ENCODE measurements at regions not wholly inside any gene's neighbourhood (a gene's known extent, or its start where the extent isn't known, plus 50 kb on each side); places are given as distances from the start of the nearest gene placed in this dataset.

DNA sequence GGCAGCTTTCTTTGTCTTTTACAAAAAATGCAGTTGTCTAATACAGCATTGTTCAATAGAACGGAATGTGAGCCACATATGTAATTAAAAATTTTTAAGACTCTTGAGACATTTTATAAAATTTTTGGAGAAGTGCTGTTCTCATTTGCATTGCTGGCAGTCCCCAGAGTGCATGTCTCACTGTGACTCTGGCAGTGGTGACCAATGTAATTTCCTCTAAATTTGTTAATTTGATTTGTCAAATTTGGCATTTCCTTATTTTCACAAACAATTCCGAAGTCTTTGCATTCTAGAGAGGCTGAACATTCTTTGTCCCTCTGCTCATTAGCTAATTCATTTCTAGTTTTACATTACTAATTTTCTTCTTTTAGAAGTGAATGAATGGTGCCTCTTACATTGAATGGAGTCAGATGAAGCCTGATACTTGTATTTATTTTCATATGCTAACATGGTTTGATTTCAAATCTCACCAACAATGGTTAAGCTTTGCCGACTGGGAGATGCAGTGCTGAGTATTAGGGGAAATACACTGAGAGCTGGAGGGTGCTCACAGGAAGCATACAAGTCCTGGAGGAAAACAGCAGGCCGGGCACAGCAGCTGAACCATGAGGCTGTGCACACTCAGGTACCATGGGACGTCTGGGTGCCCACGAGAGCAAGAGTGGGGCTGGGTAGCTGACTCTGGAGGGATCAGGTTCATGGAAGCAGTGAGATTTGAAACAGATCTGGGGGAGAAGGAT is 68.5 kb upstream of the ARMC2 start:
- peak; percentile 13 for DNase-seq

DNA sequence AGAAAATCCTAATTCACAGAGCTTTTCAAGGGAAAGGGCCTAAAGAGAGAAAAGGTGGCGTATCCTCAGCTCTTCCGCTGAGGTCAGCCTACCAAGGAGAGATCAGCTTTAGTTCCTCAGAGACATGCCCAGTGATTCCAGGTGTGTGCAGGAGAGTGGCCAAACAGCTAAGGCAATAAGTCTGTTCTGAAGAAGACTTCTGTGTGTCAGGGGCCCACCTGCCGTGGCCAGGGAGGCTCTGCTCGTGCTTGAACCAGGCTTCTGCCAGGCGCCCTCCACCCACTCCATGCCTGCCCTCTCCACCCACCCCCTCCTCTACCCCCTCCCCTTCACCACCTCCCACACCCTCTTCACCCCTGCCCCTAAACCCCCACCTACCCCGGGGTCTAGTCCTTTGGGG is 67.4 kb upstream of the ARMC2 start:
- no peak for DNase-seq

DNA sequence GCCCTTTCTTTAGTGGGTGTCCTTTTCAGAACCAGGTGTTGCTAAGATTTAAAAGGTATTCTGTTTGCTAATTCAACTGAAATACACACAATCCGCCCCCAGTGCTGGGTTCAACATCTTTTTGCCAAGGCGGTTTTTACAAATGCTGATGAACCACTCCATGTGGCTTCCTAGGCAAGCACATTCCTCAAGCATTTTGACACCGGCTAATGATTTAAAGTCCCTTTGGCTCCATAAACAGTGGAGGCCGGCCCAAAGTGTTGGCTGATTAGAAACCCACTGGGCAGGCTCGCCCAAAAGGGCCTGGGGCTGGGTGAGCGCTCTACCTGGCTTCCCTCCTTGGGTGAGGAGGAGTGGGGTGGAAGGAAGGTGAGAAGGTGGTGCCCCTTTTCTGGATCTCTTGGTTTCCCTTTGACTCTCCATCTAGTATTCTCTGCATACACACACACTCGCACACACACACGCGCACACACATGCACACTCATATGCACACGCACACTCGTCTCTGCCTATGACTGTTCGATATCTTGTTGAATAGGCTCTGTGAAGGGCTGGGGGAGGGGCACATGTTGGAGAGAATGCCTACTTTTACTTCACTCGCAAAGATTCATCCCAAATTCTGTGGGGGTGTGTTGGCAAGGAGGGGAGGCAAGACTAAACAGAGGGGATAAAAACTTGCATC is 66.7 kb upstream of the ARMC2 start:
- no peak for DNase-seq

DNA sequence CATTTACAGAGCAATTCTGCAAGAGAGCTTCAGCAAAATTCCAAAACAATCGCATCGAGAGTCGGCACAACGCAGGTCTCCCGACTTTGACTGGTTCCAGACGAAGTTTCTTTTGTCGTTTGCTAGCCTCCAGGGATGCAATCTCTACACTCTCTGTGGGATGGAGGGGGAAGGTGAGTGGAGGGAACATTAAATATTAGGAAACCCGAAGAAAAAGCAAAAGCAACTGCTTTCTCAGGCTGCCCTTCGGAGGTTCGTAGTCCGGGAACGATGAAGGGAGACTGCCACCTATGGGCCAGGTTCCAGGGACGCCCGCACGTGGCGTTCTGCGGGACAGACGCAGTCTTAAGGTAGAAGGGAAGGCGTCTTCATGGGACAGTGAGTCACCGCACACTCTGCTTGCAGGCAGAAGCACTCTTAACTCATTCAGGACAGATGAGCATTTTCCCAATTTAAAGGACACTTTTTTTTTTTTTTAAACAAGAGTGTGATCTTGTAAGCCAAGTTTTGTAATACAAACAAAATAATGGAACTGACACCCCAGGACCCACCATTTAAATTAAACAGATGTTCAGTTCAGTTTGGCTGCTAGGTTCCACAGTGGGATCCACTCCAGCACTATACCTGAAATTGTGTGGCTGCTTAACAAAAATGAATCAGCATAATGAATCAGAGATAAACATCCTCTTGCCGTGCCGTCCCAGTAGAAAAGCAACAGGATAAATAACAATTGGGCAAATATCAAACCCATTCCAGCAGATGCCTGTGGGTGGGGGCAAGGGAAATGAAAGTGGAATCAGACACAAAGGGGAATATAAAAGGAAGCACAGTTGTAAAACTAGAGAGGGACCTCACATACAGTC is 65.8 kb upstream of the ARMC2 start:
- DNase-seq: peak; percentile 69

DNA sequence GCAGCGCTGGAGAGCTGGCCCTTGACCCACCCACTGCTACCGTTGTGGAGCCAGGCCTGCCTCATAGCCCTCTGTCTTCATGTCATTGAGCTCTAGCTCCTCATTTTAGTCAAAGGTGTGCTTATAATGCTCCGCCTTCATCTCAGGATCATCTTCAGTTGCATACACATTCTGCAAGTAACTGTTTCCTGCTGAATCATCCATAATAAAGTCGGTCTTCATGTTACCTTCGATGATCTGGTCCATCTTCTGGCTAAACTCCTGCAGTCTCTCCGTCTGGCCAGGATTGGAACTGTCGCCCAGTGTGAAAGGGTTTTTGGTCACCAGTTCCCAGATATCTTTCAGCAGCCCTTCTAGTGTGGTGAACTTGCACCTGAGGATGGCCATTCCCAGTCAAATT is 62.6 kb upstream of the ARMC2 start:
- DNase-seq: no peak

DNA sequence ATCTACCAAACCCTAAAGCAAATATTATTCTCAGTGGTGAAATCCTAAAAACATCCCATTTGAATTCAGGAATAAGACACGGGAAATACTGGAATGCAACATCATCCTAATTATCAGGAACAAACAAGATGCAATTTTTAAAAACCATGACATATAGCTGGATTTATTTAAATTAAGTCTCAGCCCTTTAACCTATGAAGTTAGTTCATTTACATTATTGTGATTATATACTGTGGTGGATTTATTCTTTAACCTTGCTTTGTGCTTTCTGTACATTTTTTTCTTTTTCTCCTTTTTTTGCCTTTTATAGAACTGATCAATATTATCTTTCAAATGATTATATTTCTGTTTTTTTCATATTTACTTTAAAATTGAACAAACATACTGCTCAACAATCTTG is 59.8 kb upstream of the ARMC2 start:
- no peak for DNase-seq

DNA sequence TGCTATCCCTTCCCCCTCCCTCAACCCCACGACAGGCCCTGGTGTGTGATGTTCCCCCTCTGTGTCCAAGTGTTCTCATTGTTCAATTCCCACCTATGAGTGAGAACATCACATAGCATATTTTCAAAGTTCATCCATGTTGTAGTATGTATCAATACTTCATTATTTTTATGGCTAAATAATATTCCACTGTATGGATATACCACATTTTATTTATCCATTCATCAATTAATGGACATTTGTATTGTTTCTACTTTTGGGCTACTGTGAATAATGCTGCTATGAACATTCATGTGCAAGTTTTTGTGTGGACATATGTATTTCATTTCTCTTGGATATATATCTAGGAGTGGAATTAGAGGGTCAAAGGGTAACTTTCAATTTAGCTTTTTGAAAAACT is 58.7 kb upstream of the ARMC2 start:
- DNase-seq: no peak

DNA sequence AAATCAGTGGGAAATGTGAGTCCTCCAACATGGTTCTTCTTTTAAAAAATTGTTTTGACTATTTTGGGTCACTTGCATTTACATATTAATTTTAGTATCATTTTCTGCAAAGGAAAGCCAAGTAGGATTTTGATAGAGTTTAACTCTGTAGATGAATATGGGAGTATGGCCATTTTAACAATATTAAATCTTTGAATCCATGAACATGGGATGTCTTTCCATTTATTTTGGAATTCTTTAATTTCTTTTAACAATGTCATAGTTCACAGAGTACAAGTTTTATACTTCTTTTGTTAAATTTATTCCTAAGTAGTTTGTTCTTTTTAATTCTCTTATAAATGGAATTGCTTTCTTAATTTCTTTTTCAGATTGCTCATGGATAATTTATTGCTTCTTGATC is 56.5 kb upstream of the ARMC2 start:
- DNase-seq: no peak

DNA sequence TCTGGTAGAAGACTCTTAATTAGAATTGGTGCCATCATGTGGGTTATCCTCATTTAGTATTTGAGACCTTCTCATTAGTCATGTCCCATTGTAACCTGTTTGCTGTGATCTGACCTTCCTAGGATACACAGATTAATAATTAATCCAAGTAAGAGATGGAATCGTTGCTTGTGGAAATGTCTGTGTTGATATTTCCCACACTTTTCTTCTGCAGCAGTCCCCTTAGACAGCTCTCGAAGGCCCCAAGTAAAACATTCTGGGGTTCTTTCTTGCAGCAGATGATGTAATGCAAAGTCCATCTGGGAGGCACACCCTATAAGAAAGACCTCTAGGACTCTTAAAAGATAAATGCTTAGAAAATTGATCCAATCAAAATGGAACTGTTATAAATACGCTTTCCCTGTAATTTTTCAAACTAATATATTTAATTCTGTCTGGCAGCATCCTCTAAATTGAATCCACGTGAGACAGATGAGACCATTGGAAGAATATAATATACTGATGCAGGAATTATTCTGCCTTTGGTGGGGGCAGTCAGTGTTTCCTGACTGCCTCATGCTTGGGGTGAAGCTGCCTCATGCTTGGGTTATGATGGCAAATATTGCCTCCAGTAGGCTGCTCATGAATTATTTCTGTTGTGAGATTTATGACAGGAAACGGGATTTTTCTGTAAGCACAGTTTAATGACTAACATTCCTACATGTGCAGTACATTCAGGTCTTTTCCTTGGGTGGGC is 54.5 kb upstream of the ARMC2 start:
- DNase-seq: no peak

DNA sequence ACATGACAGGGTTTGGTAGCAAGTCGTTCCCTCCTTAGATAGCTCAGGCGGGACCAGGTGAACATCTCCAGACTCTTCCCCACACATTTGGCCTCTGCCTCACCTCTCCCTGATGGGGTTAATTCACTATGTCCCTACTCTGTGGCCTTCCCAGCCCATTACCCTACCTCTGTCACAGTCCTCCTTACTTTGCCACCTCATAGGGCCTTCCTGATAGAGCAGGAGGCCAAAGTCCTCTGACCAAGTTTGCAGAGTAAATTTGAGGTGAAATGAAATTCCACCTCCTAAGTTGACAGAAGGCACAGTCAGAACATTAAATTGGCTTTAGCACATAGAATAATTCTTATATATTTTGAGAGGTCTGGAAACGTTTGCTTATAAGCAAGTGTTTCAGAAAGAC is 53.1 kb upstream of the ARMC2 start:
- no peak for DNase-seq

DNA sequence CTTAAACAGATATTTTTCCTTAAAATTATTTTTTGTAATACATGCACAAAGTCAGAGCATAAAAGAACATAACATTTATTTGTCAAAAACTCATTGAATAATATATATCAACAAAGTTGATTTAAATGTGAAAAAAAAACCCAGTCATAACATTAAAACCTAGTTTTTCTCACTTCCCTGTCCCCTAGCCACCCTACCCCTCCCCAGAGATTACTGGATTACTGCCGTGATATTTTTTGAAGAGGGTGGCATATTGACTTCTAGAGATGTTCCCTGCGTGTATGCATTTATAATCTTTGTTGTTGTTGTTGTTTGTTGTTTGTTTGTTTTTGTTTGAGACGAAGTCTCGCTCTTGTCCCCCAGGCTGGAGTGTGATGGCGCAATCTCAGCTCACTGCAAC is 52.4 kb upstream of the ARMC2 start:
- DNase-seq: no peak

DNA sequence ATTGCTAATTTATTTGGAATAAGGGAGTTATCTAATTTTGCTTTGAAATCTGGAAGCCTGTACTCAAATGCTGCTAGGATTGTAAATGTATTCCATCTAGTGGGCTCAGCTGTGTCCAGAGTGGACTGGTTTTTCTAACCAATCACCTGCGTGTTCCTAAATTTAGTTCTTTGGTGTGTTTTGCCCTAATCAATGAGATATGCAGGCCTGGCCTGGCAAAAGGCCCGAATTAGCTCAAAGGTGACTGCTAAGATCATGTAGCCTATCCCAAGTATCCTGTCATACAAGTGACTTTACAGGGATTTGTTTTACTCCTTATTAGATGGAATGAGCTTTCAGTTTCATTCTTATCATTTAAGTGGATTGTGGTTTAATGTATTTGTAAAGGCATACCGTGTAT is 51.3 kb upstream of the ARMC2 start:
- no peak for DNase-seq

DNA sequence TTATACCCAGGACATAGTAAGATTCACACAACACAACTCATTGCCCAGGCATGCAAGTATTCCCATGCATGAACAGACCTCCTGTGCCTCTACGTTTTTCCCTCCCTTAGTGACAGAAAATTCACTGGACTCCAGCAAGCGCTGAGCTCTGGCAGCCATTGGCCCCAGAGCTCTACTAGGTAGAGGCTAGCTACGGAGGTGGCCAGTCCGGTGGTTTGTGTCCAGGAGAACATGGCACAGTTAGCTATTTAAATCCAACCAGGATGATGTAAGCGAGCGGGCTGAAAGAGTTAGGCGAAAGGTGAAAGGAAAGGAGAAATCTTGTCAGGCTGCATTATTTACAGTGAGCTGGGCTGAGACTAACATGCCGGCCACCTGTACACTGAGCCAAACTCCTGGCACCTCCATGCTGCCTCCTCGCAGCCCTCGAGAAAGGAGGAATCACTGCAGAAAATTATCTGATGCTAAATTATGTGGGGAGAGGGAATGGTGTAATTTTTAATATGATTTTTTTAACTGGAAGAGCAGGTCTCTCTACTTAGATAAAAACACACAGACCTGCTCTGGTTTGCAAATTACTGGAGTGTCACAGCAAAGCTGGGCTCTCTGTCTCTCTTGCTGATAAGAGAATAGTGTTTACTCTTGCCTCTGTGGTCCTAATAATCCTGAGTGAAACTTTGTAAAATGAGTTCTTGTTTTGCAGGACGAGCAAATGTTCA is 50.1 kb upstream of the ARMC2 start:
- peak; percentile 67 for DNase-seq
